Activated naive CD4-positive, alpha-beta T cell treated with anti-CD3 and anti-CD28 coated beads for 36 hours (primary cell): ENCODE measurements at regions not wholly inside any gene's neighbourhood (a gene's known extent, or its start where the extent isn't known, plus 50 kb on each side); places are given as distances from the start of the nearest gene placed in this dataset.
"Not testable (repeated sequence)": the region's sequence is repeated elsewhere in the genome, so short reads cannot be mapped to it uniquely, and the experiment has no call there.

Source experiments
- CTCF ChIA-PET: fragments of 350-600 bp; sonication (Branson Sonifier 250); formaldehyde crosslinking; loops from one replicate; lab custom pipeline; 2021; ENCODE audit warnings: antibody characterized with exemption; lab: Charles Lee
- DNase-seq: peaks from one replicate; pipeline ENCODE4 v3.0.0-alpha.2; 2020
- H3K27ac Mint-ChIP-seq: one replicate; pipeline ENCODE4 v1.8.0; 2021; ENCODE audit warnings: mild to moderate bottlenecking, mixed read lengths
- H3K27me3 Mint-ChIP-seq: one replicate; pipeline ENCODE4 v1.8.0; 2021; ENCODE audit warnings: low read depth, mixed read lengths
- H3K36me3 Mint-ChIP-seq: one replicate; pipeline ENCODE4 v1.8.0; 2021; ENCODE audit warnings: low read depth, mixed read lengths
- H3K4me1 Mint-ChIP-seq: one replicate; pipeline ENCODE4 v1.8.0; 2021; ENCODE audit warnings: low read depth, mixed read lengths
- H3K4me3 Mint-ChIP-seq: one replicate; pipeline ENCODE4 v1.8.0; 2021; ENCODE audit warnings: mild to moderate bottlenecking, moderate library complexity, mixed read lengths
- H3K9me3 Mint-ChIP-seq: one replicate; pipeline ENCODE4 v1.8.0; 2021; ENCODE audit warnings: mixed read lengths
- intact Hi-C: fragments of 100-400 bp; cut with micrococcal nuclease; formaldehyde crosslinking; loops from one replicate; pipeline ENCODE4 v1.15.1; 2023

GRCh38 chr13:64716936-64717335, 2513.2 kb downstream of the PCDH9 start:
- H3K36me3 Mint-ChIP-seq: no peaks in the 10 kb centered on the region
- no peaks in the 10 kb centered on the region for H3K4me1 Mint-ChIP-seq
- DNase-seq: no peak

GRCh38 chr13:64709079-64709478, 2521.1 kb downstream of the PCDH9 start:
- CTCF ChIA-PET: no interaction called here
- intact Hi-C loops: no loop called here
- H3K9me3 Mint-ChIP-seq: peaks cover 8% of the 10 kb centered on the region
- no peaks in the 10 kb centered on the region for H3K36me3 Mint-ChIP-seq
- H3K27ac Mint-ChIP-seq: no peak overlapping the region
- no peak overlapping the region for H3K4me3 Mint-ChIP-seq
- DNase-seq: no peak
- no peaks in the 10 kb centered on the region for H3K4me1 Mint-ChIP-seq
- no peaks in the 10 kb centered on the region for H3K27me3 Mint-ChIP-seq

More at GRCh38 chr13:64716936-64717335, 2513.2 kb downstream of the PCDH9 start:
- intact Hi-C loops: no loop called here
- Mint-ChIP-seq H3K4me3 (no peak overlapping the region), H3K9me3 (peaks cover 5% of the 10 kb centered on the region), H3K27me3 (no peaks in the 10 kb centered on the region), H3K27ac (no peak overlapping the region)
- CTCF ChIA-PET: no interaction called here

- Mint-ChIP-seq H3K9me3 (peaks cover 5% of the 10 kb centered on the region), H3K4me1 (no peaks in the 10 kb centered on the region), H3K27ac (no peak overlapping the region), H3K27me3 (no peaks in the 10 kb centered on the region), H3K4me3 (no peak overlapping the region), H3K36me3 (no peaks in the 10 kb centered on the region)
- CTCF ChIA-PET: interaction anchor here (1.0 kb wide), 1 partner anchor 25 kb away, joined by 3 read pairs; no protein-coding TSS in a partner anchor
- intact Hi-C loops: no loop called here
- no peak for DNase-seq
These were observed 2526.0 kb downstream of the PCDH9 start for GRCh38 chr13:64704121-64704649.

DNA sequence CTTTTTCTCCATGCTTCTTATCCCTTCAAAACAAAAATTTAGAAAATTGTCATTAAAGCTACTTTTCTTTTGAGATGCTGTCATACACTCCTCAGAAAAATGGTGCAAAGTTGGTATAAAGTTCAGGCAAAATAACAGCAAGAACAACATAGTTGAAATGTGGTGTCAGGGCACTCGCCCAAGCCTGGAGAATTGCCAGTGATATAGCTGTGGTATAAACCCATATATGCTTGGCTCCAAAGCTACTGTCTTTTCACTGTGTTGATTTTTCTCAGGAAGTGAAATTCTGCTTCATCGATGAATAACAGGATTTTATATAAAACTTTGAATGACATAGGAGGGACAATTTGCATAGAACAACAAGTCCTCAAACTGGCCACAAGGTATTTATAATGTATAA, 2532.9 kb downstream of the PCDH9 start:
- Mint-ChIP-seq H3K4me1 (no peaks in the 10 kb centered on the region), H3K27me3 (no peaks in the 10 kb centered on the region), H3K9me3 (peaks cover 6% of the 10 kb centered on the region), H3K4me3 (no peak overlapping the region), H3K36me3 (no peaks in the 10 kb centered on the region), H3K27ac (no peak overlapping the region)
- no peak for DNase-seq
- intact Hi-C loops: no loop called here
- CTCF ChIA-PET: no interaction called here

- no peaks in the 10 kb centered on the region for H3K27me3 Mint-ChIP-seq
- CTCF ChIA-PET: no interaction called here
- peaks cover 9% of the 10 kb centered on the region for H3K9me3 Mint-ChIP-seq
- intact Hi-C loops: no loop called here
- no peak for DNase-seq
- H3K4me3 Mint-ChIP-seq: no peak overlapping the region
- H3K36me3 Mint-ChIP-seq: no peaks in the 10 kb centered on the region
- no peak overlapping the region for H3K27ac Mint-ChIP-seq
- H3K4me1 Mint-ChIP-seq: no peaks in the 10 kb centered on the region
These were observed 2541.1 kb downstream of the PCDH9 start for GRCh38 chr13:64688893-64689677.

DNA sequence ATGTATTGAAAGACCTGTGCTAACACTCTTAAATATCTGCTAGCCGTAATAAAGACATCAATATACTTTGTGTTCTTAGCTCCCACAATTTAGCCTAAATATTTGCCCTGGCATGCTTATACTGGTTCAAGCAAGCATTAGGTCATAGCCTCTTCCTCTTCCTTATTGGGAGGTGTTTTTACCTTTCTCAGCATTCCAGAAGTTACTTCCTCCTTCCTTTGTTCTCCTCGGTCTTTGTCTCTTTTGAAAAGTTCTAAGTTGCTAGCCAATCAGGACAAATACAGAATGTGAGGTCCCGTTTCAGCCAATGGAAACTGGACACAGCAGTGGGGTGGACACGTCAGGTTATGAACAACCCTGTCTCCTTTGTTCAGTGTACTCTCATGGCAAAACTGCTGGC, 2543.6 kb downstream of the PCDH9 start:
- H3K27me3 Mint-ChIP-seq, H3K36me3 Mint-ChIP-seq, H3K4me3 Mint-ChIP-seq, H3K9me3 Mint-ChIP-seq, CTCF ChIA-PET, intact Hi-C loops, DNase-seq, H3K4me1 Mint-ChIP-seq, H3K27ac Mint-ChIP-seq: not testable (repeated sequence)

DNA sequence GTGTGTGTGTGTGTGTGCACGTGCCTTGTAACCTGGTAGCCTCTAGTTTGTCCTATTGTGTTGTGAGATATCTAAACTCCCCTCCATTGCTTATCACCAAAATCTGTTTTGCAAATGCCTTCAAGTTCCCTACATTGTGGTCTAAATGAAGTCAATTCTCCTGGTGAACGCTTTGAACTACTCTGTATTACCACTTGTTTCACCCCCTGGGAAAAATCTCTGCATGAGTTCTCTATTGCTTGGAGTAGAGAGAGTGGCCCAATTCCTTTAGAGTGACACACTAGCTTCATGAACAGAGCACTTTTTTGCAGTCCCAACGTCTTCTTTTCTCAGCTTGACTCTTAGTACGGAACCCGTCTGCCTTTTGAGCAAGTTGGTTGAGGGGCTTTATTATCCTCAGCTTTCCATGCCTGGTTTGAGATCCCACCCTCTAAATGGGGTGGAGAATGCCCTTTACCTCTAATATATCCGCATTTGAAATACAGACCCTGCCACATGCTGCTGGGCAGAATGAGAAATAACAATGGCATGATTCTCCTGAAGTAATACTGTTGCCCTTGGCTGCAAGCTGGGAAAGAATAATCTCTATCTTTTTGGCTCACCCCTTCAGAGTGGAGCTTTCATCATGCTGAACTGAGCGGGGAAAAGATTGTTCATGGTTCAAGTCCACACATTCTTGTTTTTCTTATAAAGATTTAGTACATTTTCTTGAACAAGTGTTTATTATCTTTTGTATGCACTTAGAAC, 2545.3 kb downstream of the PCDH9 start:
- Mint-ChIP-seq H3K27ac (no peak overlapping the region), H3K27me3 (no peaks in the 10 kb centered on the region), H3K4me1 (no peaks in the 10 kb centered on the region), H3K4me3 (no peak overlapping the region), H3K36me3 (no peaks in the 10 kb centered on the region), H3K9me3 (peaks cover 8% of the 10 kb centered on the region)
- intact Hi-C loops: no loop called here
- DNase-seq: no peak
- CTCF ChIA-PET: no interaction called here

DNA sequence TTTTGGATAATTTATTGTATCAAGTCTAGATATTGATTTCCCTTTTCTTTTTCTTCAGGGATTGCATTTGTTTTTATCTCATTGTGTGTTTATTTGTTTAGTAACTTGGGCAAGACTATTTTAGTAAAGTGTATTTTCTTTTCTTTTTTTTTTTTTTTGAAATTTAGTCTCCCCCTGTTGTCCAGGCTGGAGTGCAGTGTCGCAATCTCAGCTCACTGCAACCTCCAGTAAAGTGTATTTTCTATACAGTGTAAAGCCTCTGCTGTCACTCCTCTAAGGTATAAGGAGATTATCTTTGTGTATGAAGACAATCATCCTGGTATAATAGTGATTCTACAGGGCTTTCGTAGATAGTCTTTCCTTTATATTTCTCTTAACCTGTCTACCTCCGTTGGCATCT, 2546.0 kb downstream of the PCDH9 start:
- Mint-ChIP-seq H3K4me1 (no peaks in the 10 kb centered on the region), H3K27ac (no peak overlapping the region), H3K4me3 (no peak overlapping the region), H3K9me3 (peaks cover 8% of the 10 kb centered on the region), H3K36me3 (no peaks in the 10 kb centered on the region), H3K27me3 (no peaks in the 10 kb centered on the region)
- DNase-seq: no peak
- intact Hi-C loops: no loop called here
- CTCF ChIA-PET: no interaction called here

GRCh38 chr13:64680739-64681138, 2549.4 kb downstream of the PCDH9 start:
- CTCF ChIA-PET: no interaction called here
- intact Hi-C loops: no loop called here
- Mint-ChIP-seq H3K27ac (no peak overlapping the region), H3K4me1 (no peaks in the 10 kb centered on the region), H3K36me3 (no peaks in the 10 kb centered on the region), H3K9me3 (peaks cover 7% of the 10 kb centered on the region), H3K27me3 (no peaks in the 10 kb centered on the region), H3K4me3 (no peak overlapping the region)
- no peak for DNase-seq

DNA sequence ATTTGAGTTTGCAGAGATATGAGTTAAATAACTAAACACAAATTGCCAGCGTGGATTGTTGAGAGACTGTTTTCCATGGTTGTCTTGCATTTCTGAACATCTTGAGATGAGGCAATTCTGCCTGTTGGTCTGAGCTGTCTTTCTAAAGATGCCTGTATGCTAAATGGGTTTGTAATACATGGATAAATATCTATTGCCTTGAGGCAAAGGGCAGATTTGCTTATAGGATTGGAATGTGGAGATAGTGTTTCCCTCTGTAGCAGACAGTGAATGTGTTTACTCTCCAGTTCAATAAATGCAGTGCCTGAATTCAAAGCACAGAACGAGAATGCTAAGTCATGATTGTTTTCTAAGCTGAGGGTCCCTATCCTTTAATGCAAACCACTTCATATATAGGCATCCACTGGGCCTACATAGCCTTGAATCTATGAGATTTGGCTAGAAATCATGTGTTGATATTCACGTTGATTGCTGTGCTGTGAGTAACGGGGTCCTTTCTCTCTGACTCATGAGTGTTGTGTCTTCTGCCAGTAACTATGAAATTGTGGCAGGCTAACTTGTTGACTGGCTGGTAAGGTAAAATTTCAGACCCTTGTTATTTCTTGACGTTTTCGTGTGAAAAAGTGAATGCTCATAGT, 2554.8 kb downstream of the PCDH9 start:
- H3K4me1 Mint-ChIP-seq: no peaks in the 10 kb centered on the region
- CTCF ChIA-PET: no interaction called here
- H3K27ac Mint-ChIP-seq: no peak overlapping the region
- intact Hi-C loops: no loop called here
- DNase-seq: no peak
- H3K36me3 Mint-ChIP-seq: no peaks in the 10 kb centered on the region
- no peaks in the 10 kb centered on the region for H3K27me3 Mint-ChIP-seq
- peaks cover 13% of the 10 kb centered on the region for H3K9me3 Mint-ChIP-seq
- H3K4me3 Mint-ChIP-seq: no peak overlapping the region

DNA sequence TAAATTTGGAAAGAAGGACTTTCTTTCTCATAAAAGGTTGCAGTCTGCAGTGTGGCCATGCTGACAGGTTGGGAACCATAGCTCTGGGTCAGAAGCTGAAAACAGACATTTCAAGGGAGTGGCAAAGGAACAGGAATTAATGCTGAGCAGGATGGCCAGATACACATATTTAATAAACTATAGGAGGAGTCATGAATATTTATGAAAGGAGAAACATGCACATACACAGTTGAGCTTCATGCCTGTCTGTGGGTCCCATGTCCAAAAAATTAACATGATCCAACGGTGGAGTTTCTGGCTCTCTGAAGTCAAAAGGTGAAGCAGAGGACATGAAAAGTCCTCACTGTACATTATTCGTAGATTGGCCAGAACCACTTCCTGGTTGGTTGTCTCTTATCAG, 2556.0 kb downstream of the PCDH9 start:
- no peaks in the 10 kb centered on the region for H3K4me1 Mint-ChIP-seq
- no peak overlapping the region for H3K4me3 Mint-ChIP-seq
- intact Hi-C loops: no loop called here
- peaks cover 13% of the 10 kb centered on the region for H3K9me3 Mint-ChIP-seq
- CTCF ChIA-PET: no interaction called here
- no peak for DNase-seq
- no peak overlapping the region for H3K27ac Mint-ChIP-seq
- no peaks in the 10 kb centered on the region for H3K36me3 Mint-ChIP-seq
- no peaks in the 10 kb centered on the region for H3K27me3 Mint-ChIP-seq

- CTCF ChIA-PET: no interaction called here
- DNase-seq: no peak
- intact Hi-C loops: no loop called here
- Mint-ChIP-seq H3K27me3 (no peaks in the 10 kb centered on the region), H3K9me3 (peaks cover 19% of the 10 kb centered on the region), H3K27ac (no peak overlapping the region), H3K4me3 (no peak overlapping the region), H3K36me3 (no peaks in the 10 kb centered on the region), H3K4me1 (no peaks in the 10 kb centered on the region)
These were observed 2557.4 kb downstream of the PCDH9 start for GRCh38 chr13:64672751-64673150.
